Retinal pigment epithelial cell (primary cell): ENCODE measurements at regions not wholly inside any gene's neighbourhood (a gene's known extent, or its start where the extent isn't known, plus 50 kb on each side); places are given as distances from the start of the nearest gene placed in this dataset.

Experiments
- DNase-seq: peaks from one replicate; pipeline ENCODE4 v3.0.0-alpha.2; 2010; ENCODE audit warnings: low read depth
- H3K4me3 ChIP-seq: 2 replicates; pipeline ENCODE4 v1.5.1; 2011; ENCODE audit warnings: mild to moderate bottlenecking, low read length, control low read depth, moderate library complexity
- TF ChIP-seq, protein P1 (sequence below): conservative IDR thresholded peaks from 2 replicates; pipeline ENCODE4 v1.5.1; 2011; ENCODE audit warnings: low read depth, low read length, control low read depth, inconsistent platforms

DNA sequence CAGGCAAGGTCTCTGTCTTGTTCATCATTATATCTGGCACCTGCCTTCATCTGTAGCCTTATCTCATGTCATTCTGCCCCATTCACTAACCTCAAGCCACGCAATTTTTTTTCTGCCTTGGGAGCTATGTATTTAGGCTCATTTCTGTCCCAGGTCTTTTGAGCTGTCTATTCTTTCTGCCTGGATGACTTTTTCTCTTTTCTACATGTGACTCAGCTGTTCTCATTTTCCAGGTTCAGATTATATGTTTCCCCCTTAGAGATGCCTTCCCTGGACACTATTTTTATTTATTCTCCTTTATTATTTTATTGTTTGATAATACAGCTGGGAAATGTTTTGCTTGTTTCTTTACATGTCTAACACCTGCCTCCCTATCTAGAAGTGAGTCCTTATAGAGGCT lies 737.4 kb upstream of the TBX3 start:
- H3K4me3 ChIP-seq = no peak overlapping the region
- TF ChIP-seq, protein P1, sequence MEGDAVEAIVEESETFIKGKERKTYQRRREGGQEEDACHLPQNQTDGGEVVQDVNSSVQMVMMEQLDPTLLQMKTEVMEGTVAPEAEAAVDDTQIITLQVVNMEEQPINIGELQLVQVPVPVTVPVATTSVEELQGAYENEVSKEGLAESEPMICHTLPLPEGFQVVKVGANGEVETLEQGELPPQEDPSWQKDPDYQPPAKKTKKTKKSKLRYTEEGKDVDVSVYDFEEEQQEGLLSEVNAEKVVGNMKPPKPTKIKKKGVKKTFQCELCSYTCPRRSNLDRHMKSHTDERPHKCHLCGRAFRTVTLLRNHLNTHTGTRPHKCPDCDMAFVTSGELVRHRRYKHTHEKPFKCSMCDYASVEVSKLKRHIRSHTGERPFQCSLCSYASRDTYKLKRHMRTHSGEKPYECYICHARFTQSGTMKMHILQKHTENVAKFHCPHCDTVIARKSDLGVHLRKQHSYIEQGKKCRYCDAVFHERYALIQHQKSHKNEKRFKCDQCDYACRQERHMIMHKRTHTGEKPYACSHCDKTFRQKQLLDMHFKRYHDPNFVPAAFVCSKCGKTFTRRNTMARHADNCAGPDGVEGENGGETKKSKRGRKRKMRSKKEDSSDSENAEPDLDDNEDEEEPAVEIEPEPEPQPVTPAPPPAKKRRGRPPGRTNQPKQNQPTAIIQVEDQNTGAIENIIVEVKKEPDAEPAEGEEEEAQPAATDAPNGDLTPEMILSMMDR = no peak
- DNase-seq = no peak

DNA sequence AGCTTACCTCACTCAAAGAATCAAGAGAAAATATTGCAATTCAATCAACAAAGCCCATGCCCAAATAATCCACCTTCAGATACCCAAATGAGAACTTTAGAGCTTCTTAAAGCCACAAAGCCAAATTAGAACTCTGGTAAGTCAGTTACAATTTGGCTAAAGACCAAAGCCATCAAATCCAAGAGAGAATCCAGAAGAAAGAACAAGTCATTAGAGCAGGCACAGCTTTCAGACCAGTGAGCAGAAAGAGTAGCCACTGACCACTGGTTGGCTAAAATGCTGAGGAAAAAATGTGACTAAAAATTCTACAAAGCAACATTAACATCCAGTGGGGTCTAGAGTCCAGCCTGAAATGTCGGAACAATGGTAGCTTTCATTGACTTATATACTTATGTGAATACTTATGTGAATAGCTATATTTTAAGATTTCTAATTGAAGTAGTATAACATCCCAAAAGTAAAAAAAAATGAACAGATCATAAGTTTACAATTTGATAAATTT lies 735.2 kb upstream of the TBX3 start:
- no peak overlapping the region for H3K4me3 ChIP-seq
- TF ChIP-seq, protein P1 = no peak
- DNase-seq = no peak

DNA sequence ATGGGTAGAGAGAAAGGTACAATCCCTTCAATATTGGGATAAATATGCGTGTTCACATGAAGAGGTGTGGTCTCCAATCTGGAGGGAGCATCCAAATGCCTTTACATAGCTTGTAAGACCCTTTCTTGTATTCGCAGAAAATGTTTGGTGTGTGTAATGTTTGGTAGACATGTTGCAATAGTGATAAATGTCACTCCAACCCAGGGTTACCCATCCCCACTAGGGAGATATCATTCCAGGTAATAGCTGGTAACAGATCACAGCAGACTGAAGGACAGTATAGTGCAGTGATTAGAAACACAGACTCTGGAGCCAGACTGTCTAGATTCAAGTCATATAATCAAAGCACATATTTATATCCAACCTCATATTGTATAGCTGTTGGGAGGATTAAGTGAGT lies 733.6 kb upstream of the TBX3 start:
- DNase-seq = no peak
- TF ChIP-seq, protein P1 = no peak
- no peak overlapping the region for H3K4me3 ChIP-seq

DNA sequence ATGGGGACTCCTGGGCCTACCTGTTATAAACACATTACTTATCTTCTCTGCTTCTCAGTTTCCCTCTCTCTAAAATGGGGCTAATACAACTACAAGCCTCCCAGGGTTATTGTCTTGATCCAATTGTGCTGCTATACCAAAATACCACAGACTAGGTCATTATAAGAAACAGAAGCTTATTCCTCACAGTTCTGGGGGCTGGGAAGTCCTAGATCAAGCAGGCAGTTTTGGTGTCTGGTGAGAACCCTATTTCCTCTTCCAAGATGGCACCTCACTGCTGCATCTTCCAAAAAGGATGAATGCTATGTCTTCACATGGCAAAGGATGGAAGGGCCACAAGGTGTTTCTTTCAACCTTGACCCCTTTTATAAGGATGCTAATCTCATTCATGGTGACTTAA lies 732.9 kb upstream of the TBX3 start:
- TF ChIP-seq, protein P1 = no peak

DNA sequence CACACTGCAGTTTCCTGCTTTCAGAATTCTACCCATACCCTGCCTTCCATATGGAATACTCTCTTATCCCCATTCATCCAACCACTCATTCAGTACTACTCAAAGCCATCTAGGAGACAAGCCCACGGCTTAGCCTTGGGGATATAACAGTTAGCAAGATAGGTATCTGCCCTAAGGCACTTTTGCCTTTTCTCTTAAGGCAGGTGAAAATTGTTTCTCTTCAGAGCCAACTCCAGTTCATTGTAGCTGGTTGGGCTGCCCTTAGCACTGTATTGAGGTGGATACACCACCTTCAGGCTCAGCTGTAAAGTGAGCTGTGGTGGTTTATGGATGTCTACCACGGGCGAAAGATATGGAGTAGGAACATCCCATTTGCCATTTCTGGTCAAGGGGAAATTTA lies 729.7 kb upstream of the TBX3 start:
- TF ChIP-seq, protein P1 = no peak
- no peak overlapping the region for H3K4me3 ChIP-seq
- DNase-seq = no peak

More for the DNA sequence above, 732.9 kb upstream of the TBX3 start:
- H3K4me3 ChIP-seq = no peak overlapping the region
- no peak for DNase-seq

DNA sequence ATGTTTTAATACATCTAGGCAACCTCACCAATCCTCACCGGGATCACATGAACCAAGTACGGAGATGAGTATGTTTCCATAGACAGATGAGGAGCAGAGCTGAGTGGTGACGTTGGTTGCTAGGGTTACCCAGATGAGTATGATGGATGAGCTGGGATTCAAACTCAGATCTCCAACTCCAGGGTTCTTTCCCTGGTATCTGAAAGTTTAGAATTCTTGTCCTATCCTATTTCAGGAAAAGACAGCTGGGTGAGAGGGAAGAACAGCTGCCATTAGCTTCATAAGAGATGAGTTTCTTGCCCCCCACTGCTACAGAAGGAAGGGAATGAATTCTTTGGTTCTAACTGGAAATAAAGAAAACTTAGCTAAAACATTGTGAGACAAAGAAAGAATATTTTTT lies 728.9 kb upstream of the TBX3 start:
- no peak for DNase-seq
- TF ChIP-seq, protein P1 = no peak
- no peak overlapping the region for H3K4me3 ChIP-seq

DNA sequence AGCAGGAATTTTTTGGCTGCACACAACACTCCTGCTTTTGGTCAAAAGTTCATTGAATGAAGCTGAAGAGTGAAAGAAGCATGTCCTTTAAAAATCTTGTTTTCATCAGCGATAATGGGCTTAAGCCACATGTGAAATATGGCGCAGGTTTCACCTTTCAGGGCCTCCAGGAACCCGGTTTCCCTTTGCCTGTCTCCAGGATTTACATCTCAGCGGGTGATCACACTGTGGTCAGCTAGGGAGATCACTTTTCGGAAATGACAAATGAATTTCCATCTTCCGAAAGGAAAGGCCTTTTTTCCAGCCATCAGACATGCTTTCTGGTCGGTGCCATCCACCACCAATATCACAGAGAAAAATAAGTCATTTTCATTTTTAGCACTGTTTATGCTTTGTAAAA lies 727.1 kb upstream of the TBX3 start:
- no peak for DNase-seq

More for the DNA sequence above, 727.1 kb upstream of the TBX3 start:
- TF ChIP-seq, protein P1 = no peak
- H3K4me3 ChIP-seq = no peak overlapping the region
